HG03135 (cell line): ENCODE measurements at regions not wholly inside any gene's neighbourhood (a gene's known extent, or its start where the extent isn't known, plus 50 kb on each side); places are given as distances from the start of the nearest gene placed in this dataset.

Experiments
- ATAC-seq: cut with Tn5 transposase; IDR thresholded peaks from one replicate; pipeline ENCODE4 v1.9.1; 2021; ENCODE audit warnings: mild to moderate bottlenecking, moderate library complexity; ENCODE audit not compliant: unreplicated experiment

- no peak for ATAC-seq
These were observed 433.5 kb downstream of the DHX35 start for GRCh38 chr20:39395478-39396291.

DNA sequence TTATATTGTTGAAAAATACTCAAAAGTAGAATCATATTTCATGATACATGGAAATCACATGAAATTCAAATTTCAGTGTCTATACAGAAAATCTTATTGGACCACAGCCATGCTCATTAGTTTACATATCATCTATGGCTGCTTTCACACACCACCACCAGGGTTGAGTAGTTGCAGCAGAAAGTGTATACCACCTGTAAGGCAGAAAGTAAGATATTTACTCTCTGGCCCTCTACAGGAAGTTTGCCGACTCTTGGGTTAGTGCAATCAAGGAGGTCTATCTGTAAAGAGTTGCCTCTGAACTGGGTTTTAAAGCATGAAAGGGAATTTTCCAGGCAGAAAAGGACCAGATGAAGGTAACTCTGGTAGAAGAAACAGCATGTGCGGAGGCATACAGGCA, 432.3 kb downstream of the DHX35 start:
- no peak for ATAC-seq

DNA sequence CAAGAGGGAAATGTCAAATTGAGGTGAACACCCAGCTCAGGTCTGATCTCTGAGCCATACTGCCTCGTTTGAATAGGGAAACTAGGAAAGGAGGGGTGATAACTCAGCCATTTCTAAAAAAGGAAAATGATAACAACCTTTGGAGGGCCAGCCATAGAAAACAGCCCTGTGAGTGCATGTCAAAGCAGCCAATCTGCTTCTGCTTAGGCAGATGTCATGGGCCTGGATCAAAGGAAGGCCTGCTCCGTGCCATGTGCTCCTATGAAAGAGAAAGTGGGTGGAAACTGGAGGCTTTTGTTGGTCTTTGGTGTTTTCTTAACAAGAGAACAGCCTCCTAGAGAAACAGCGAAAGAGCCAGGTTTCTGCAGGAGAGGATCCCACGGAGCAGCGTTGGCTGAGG, 428.0 kb downstream of the DHX35 start:
- ATAC-seq = no peak

DNA sequence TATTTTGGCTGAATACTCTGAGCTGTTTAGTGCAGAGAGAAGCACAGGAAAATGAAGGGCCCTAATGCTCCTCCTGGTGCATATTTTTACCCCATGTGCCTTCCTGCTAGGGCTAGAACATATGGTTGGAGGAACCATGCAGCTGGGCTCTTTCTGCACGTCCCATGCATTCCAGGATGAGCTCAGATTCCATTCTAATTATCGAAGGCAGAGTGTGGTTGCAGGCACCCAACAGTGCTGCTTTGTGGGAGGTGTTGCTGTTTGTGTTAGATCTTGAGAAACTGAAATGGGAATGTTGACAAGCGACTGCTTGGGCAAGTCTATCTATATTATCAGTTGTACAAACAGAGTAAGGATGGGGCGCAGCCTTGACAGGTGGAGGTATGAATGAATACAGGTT, 419.5 kb downstream of the DHX35 start:
- ATAC-seq = no peak

- no peak for ATAC-seq
These were observed 416.6 kb downstream of the DHX35 start for GRCh38 chr20:39378776-39379175.

DNA sequence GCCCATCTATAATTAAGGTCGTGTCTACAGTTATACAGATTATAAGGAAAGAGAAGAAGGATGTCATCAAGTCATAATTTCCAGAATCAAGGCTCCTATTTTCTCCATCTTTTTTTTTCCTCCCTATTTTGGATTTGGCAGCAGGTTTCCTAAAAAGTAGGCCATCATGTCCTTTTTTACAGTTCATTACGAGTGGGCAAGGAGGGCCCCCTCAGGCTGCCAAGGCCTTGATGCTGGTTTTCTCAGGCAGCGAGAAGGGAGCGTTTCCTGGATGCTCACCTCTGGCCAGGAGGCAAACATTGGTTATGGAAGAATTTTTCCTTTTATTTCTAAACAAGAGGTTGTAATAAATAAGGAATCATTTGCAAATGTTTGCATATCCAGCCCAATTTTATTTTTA, 414.6 kb downstream of the DHX35 start:
- no peak for ATAC-seq

DNA sequence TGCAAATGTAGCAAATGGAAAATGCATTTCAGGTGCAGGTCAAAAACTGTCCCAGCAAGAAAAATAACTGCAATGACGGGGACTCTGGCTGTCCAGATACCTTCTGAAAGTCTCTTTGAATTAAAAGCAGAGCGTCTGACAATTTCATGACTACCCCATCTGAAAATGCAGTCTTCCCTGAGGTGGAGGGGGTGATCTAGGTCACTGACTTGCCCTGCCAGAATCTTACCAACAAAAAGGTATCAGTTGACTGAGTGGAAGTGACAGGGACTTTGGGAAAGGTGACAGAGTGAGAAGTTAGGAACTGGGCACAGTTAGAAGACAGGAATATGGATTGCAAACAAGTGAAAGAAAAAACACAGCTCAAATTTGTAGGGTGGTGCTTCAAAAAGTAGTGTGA, 402.2 kb downstream of the DHX35 start:
- no peak for ATAC-seq

DNA sequence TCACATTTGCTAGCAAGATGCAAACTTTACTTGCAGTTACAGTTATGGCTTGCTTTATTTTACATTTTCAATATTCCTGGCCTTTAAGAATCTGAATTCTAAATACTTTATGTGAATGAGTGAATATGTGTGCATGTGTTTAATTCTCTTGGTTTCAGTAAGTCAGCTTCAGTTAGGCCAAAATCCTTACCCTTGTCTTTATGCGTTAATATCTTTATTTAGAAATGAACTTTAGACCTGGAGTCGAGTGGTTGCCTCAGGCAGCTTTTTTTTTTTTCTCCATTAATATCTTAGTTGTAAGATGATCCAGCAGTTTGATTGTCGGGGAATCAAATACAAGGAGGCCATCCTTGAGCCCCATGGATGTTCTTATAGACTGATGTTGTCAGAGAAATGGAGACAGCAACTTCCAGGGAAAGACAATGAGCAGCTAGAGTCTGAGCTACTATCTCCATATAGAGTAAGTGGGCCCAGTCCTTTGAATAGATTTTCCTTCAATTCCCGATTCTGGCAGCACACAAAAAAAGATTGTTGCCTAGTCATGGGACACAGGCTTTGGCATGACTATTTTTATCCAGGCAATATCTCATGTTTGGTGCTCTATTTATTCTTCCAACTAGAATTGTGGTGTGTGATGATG, 398.0 kb downstream of the DHX35 start:
- ATAC-seq = no peak

DNA sequence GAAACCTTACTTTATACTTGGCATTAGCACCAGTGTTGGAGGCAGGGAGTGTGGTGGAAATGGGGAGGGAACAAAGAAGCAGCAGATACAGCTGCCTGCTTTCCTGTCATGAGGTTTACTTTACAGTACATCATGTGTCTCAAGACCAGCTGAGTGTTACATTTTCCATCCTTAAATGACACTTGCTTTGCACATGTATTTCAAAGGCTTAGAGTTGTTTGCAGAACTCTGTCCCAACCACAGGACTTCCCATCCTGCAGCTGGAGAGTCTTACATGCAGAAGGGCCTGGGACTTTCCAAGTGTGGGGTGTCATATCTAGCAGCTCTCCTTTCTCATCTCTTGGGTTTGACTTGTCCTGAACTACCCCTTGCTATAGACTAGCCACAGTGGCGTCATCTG, 395.9 kb downstream of the DHX35 start:
- ATAC-seq = no peak

DNA sequence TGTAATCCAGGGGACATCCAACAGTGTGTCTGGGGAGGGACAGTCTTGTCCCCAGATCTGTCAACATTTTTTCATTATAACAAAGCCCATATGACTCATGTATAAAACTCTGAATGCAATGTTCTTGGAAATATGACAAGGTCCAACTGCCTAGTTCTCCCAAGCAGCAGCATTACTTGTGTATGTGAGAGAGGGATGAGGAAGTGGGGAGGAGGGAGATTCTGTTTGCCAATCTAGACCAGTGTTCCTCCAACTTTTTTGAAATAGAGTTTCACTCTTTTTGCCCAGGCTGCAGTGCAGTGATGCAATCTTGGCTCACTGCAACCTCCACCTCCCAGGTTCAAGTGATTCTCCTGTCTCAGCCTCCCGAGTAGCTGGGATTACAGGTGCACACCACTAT, 394.8 kb downstream of the DHX35 start:
- ATAC-seq = no peak

- ATAC-seq = no peak
These were observed 387.1 kb downstream of the DHX35 start for GRCh38 chr20:39349240-39349639.

DNA sequence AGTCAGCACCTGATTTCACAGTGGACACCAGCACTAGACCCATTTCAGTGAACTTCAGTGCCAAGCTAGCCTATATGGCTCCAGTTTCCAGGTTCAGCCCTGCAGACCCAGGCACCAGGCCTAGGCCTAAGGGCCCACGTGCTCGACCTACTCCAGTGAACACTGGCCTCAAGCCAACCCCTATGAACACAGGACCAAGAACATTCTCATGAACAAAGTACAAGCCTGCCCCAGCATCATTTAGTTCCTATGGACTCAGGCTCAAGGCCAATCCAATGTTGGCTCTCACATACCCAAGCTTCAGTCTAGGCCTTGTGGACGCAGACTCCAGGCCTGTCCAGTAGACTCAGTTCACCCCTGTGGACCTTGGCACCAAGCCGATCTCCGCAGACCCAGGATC, 385.5 kb downstream of the DHX35 start:
- ATAC-seq = no peak

DNA sequence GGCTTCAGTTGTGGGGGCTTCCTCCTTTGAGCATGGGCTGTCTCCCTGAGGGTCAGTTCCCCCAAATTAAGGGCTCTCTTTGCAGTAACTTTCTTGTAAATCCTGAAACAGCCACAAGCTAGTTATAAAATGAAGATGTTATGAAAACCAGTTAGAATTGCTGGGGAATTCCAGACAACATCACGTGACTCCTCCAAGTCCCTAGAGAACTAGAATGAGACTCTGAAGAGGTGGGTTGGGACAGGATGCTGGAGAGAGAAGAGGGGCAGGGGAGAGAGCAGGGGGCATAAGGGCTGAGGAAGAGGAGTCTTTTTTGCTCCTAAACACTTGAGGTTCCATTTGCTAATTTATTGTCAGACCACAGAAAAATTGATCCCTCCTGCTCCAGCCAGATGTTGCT, 380.3 kb downstream of the DHX35 start:
- no peak for ATAC-seq

DNA sequence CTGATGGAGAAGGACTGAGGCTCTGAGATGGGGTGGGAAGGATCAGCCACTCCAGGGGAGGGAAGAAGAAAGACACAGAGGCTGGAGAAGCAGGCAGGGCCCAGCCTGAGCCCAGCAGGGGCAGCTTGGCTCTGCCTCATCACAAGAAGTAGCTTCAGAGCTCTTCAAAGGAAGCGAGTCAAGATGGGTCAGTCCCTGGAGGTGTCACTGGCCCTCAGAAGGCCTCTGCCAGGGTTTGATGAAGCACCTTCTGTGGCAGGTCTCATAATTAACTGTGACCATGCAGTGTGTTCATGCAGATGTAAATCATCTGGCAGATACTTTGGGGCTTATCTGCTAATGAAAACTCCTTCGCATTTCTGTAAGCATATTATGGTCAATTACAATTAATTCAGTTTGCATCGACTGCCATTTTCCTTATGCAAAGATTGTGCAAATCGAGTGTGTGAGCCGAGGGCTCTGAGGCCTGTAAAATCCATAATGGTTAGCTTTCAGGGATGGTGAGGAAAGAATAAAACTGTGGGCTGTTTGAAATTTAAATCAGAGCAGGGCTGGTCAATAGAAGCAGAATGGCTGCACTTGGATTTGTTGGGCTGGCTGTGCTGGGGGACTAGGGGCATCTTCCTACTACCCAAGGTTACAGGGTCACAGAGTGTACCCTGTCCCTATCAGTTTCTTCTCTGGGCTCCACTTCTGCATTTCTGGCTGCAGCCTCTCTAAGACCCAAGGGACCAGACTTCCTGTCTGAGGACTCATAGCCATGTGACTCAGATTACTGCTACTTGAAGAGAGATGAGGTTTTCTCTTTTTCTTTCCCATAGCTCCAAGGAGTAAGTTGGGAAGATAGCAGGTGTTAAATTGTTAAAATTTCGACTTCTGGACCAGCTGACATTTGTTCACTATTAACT, 376.6 kb downstream of the DHX35 start:
- peak; percentile 95 for ATAC-seq

- ATAC-seq = no peak
These were observed 371.1 kb downstream of the DHX35 start for GRCh38 chr20:39333211-39333610.

DNA sequence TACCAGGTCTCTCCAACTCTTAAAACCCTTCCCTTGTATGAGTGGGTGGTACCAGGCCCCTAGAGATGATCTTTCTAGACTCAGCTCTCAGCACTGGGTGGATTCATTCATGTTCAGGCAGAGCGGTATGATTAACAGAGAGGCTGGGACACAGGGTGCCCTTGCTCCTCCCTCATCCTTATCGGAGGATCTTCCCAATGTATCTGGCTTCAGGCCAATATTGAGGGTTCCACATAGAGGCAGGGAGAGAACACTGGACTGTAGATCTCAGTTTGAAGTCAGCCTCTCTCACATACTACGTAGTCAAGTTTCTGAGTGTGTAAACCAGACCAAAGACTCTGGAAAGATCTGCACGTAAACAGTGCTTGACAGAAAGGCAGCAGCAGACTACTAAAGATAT, 366.2 kb downstream of the DHX35 start:
- no peak for ATAC-seq

- no peak for ATAC-seq
These were observed 363.9 kb downstream of the DHX35 start for GRCh38 chr20:39326050-39326449.

GRCh38 chr20:39318911-39319310, 356.8 kb downstream of the DHX35 start:
- no peak for ATAC-seq

DNA sequence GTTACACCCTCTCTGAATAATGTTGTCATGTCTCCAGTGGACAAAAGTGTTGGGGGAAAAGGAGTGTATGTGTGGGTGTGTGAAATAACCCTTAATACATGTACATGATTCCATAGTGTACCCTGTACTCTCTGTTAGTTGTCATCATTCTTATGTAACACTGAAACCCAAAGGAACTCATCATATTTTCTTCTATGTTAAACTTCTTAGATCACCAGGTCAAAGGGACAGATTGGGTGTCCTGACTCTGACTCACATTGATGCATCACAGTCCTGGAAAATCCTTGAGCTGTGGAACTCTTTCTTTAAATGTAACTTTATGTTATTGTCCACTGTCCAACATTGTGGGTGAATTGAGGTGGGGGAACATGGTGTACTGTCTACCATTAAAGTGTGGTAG, 350.5 kb downstream of the DHX35 start:
- ATAC-seq = no peak

GRCh38 chr20:39311851-39312506, 349.8 kb downstream of the DHX35 start:
- ATAC-seq = no peak

DNA sequence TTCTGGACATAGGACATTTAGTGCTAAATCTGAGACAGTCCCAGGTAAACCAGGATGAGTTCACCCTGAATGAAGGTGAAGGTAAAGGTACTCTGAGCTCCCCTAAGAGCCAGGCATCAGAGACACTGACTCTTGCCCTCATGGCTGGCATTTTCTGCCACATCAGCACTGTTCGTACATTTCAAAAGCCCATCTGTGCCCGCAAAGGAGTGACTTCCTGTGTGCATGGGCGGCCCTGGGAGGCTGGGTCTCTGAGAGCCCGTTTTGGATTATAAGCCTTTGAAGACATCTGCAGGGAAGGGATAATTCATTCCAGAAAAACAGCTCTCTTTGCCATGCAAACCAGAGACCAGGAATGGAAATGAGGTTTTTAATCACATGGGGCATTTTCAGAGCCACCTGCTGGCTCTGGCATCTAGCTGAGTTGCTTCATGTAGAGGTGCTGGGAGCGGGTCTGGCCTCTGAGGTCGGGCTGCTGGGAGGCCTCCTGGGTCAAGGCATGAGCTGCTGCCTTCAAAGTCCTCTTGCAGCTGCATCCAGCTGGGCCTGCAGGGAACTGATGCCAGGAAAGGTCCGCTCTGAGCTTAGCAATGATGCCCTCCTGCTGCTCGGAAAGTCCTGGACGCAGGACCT, 348.3 kb downstream of the DHX35 start:
- no peak for ATAC-seq
